Neuronal stem cell (in vitro differentiated cells): ENCODE measurements at regions not wholly inside any gene's neighbourhood (a gene's known extent, or its start where the extent isn't known, plus 50 kb on each side); places are given as distances from the start of the nearest gene placed in this dataset.

ENCODE experiments used
- DNase-seq: peaks from one replicate; pipeline ENCODE4 v3.0.0-alpha.2; 2013; ENCODE audit warnings: low spot score
- H2AFZ ChIP-seq: one replicate; pipeline ENCODE4 v1.6.1; 2013; ENCODE audit warnings: mild to moderate bottlenecking, low read length, inconsistent platforms
- H2AK5ac ChIP-seq: 2 replicates; pipeline ENCODE4 v1.6.1; 2013; ENCODE audit warnings: low read depth, mild to moderate bottlenecking, inconsistent platforms, low read length, moderate library complexity, mixed read lengths
- H2BK120ac ChIP-seq: 2 replicates; pipeline ENCODE4 v1.6.1; 2013; ENCODE audit warnings: low read depth, mild to moderate bottlenecking, inconsistent platforms, low read length, moderate library complexity, mixed read lengths
- H2BK12ac ChIP-seq: one replicate; pipeline ENCODE4 v1.6.1; 2013; ENCODE audit warnings: low read length, inconsistent platforms
- H2BK15ac ChIP-seq: 2 replicates; pipeline ENCODE4 v1.6.1; 2013; ENCODE audit warnings: mild to moderate bottlenecking, low read length, inconsistent platforms, mixed read lengths
- H2BK5ac ChIP-seq: one replicate; pipeline ENCODE4 v1.6.1; 2013; ENCODE audit warnings: inconsistent platforms, mild to moderate bottlenecking, low read length, moderate library complexity
- H3K14ac ChIP-seq: one replicate; pipeline ENCODE4 v1.6.1; 2013; ENCODE audit warnings: low read length, inconsistent platforms
- H3K18ac ChIP-seq: 2 replicates; pipeline ENCODE4 v1.6.1; 2013; ENCODE audit warnings: low read length, inconsistent platforms
- H3K23ac ChIP-seq: 2 replicates; pipeline ENCODE4 v1.6.1; 2013; ENCODE audit warnings: low read depth, mild to moderate bottlenecking, mixed read lengths, low read length, inconsistent platforms; ENCODE audit not compliant: poor library complexity
- H3K27ac ChIP-seq: replicated peaks from 3 replicates; pipeline ENCODE4 v1.5.1; 2013; ENCODE audit warnings: low read length, inconsistent platforms
- H3K27me3 ChIP-seq, 3 experiments: 2 replicates each; pipeline ENCODE4 v1.6.1; 2013; ENCODE audit warnings: low read length in 3 of 3, mild to moderate bottlenecking in 2 of 3, inconsistent platforms in 1 of 3, low read depth in 1 of 3, mixed read lengths in 1 of 3, moderate library complexity in 1 of 3; ENCODE audit not compliant: control insufficient read depth in 3 of 3, insufficient read depth in 3 of 3
- H3K36me3 ChIP-seq, 2 donors: replicated peaks in 1 of 2; 2 replicates each; pipeline ENCODE4 v1.6.1; 2013; ENCODE audit warnings: low read length in 2 of 2; ENCODE audit not compliant: control insufficient read depth in 2 of 2, insufficient read depth in 2 of 2
- H3K4ac ChIP-seq: 2 replicates; pipeline ENCODE4 v1.6.1; 2013; ENCODE audit warnings: inconsistent platforms, mild to moderate bottlenecking, low read length, moderate library complexity
- H3K4me1 ChIP-seq, 2 donors: 1 replicate in 1 of 2; 2 replicates in 1 of 2; pipeline ENCODE4 v1.6.1; 2013; ENCODE audit warnings: low read length in 2 of 2, low read depth in 1 of 2; ENCODE audit not compliant: control insufficient read depth in 2 of 2, insufficient read depth in 1 of 2
- H3K4me2 ChIP-seq: one replicate; pipeline ENCODE4 v1.6.1; 2013; ENCODE audit warnings: mild to moderate bottlenecking, low read length, inconsistent platforms; ENCODE audit not compliant: insufficient read depth, poor library complexity, severe bottlenecking
- H3K4me3 ChIP-seq, 2 donors: 2 replicates each; pipeline ENCODE4 v1.5.1; 2013; ENCODE audit warnings: low read length in 2 of 2, mild to moderate bottlenecking in 2 of 2, inconsistent platforms in 1 of 2, moderate library complexity in 1 of 2
- H3K79me1 ChIP-seq: one replicate; pipeline ENCODE4 v1.6.1; 2013; ENCODE audit warnings: low read depth, mild to moderate bottlenecking, inconsistent platforms, low read length, moderate library complexity
- H3K9ac ChIP-seq: one replicate; pipeline ENCODE4 v1.6.1; 2013; ENCODE audit warnings: mild to moderate bottlenecking, low read depth, low read length, inconsistent platforms; ENCODE audit not compliant: poor library complexity
- H3K9me3 ChIP-seq, 2 donors: replicated peaks in 1 of 2; 2 replicates each; pipeline versions ENCODE3 to v1.6.1; 2013; ENCODE audit warnings: low read length in 2 of 2, mild to moderate bottlenecking in 2 of 2, inconsistent platforms in 1 of 2, low read depth in 1 of 2, mixed read lengths in 1 of 2, moderate library complexity in 1 of 2; ENCODE audit not compliant: control insufficient read depth in 2 of 2, insufficient read depth in 1 of 2
- H4K8ac ChIP-seq: one replicate; pipeline ENCODE4 v1.6.1; 2013; ENCODE audit warnings: low read depth, mild to moderate bottlenecking, inconsistent platforms, low read length, moderate library complexity
- H4K91ac ChIP-seq: one replicate; pipeline ENCODE4 v1.6.1; 2013; ENCODE audit warnings: low read length, low read depth, mild to moderate bottlenecking, inconsistent platforms; ENCODE audit not compliant: poor library complexity
- WGBS, 2 donors: extraction: QIAGEN DNeasy Blood & Tissue Kit; methylation state at CpG; one replicate each; pipeline ENCODE4 v1.1.7; 2013; ENCODE audit warnings: missing lambda C conversion rate in 2 of 2, mixed read lengths in 1 of 2; ENCODE audit not compliant: insufficient read length in 2 of 2, insufficient replicate concordance in 1 of 2; ENCODE audit errors: extremely low coverage in 2 of 2; 5-methylcytosine and 5-hydroxymethylcytosine counted together

- H2BK5ac ChIP-seq = no peak overlapping the region
- H3K36me3 ChIP-seq = no peaks in the 10 kb centered on the region
- no peak overlapping the region for H3K23ac ChIP-seq
- H3K4me3 ChIP-seq = no peak overlapping the region
- H2BK15ac ChIP-seq = no peak overlapping the region
- no peak overlapping the region for H4K8ac ChIP-seq
- no peak overlapping the region for H4K91ac ChIP-seq
- no peaks in the 10 kb centered on the region for H3K4me1 ChIP-seq
- no peak overlapping the region for H3K4ac ChIP-seq
- H3K4me2 ChIP-seq = no peak overlapping the region
- H2AK5ac ChIP-seq = no peak overlapping the region
- no peak overlapping the region for H2BK120ac ChIP-seq
- peaks cover 0 to 15% of the 10 kb centered on the region in 2 donors for H3K9me3 ChIP-seq
- no peak overlapping the region for H3K14ac ChIP-seq
- no peak overlapping the region for H3K27ac ChIP-seq
- no CpG with 5 or more reads among the region's 1 CpG for WGBS, 2 donors
- H3K79me1 ChIP-seq = no peaks in the 10 kb centered on the region
- H2BK12ac ChIP-seq = no peak overlapping the region
- H3K9ac ChIP-seq = no peak overlapping the region
- H2AFZ ChIP-seq = no peak overlapping the region
- no peak for DNase-seq
- no peak overlapping the region for H3K18ac ChIP-seq
- no peaks in the 10 kb centered on the region for H3K27me3 ChIP-seq
Observed at GRCh38 chr3:148367756-148368155, 329.9 kb upstream of the AGTR1 start.

GRCh38 chr3:148369381-148369780 is 328.3 kb upstream of the AGTR1 start:
- Histone ChIP-seq H3K14ac (no peak overlapping the region), H3K27me3 (no peaks in the 10 kb centered on the region), H3K36me3 (no peaks in the 10 kb centered on the region), H2BK120ac (no peak overlapping the region), H2AFZ (no peak overlapping the region), H3K9me3 (peaks cover 0 to 6% of the 10 kb centered on the region in 2 donors), H2BK5ac (no peak overlapping the region), H3K79me1 (no peaks in the 10 kb centered on the region), H3K9ac (no peak overlapping the region), H2BK12ac (no peak overlapping the region), H3K4ac (no peak overlapping the region), H3K18ac (no peak overlapping the region), H3K4me2 (no peak overlapping the region), H3K4me3 (no peak overlapping the region), H2AK5ac (no peak overlapping the region), H2BK15ac (no peak overlapping the region), H4K8ac (no peak overlapping the region), H3K27ac (no peak overlapping the region), H3K4me1 (no peaks in the 10 kb centered on the region), H4K91ac (no peak overlapping the region), H3K23ac (no peak overlapping the region)
- WGBS, 2 donors = no CpG with 5 or more reads among the region's 2 CpGs
- DNase-seq = no peak

- H2BK12ac ChIP-seq = no peak overlapping the region
- H3K27me3 ChIP-seq = no peaks in the 10 kb centered on the region
- H2BK5ac ChIP-seq = no peak overlapping the region
- no peak overlapping the region for H3K23ac ChIP-seq
- H3K27ac ChIP-seq = no peak overlapping the region
- H2BK120ac ChIP-seq = no peak overlapping the region
- H2BK15ac ChIP-seq = no peak overlapping the region
- no peak overlapping the region for H4K91ac ChIP-seq
- H3K36me3 ChIP-seq = no peaks in the 10 kb centered on the region
- H2AK5ac ChIP-seq = no peak overlapping the region
- no peaks in the 10 kb centered on the region for H3K4me1 ChIP-seq
- no peak overlapping the region for H4K8ac ChIP-seq
- no peak for DNase-seq
- H3K9ac ChIP-seq = no peak overlapping the region
- H3K9me3 ChIP-seq = no peaks in the 10 kb centered on the region
- no peak overlapping the region for H3K18ac ChIP-seq
- no peak overlapping the region for H3K4me2 ChIP-seq
- H3K79me1 ChIP-seq = no peaks in the 10 kb centered on the region
- peak overlapping the region; percentile 50 for H2AFZ ChIP-seq
- no peak overlapping the region for H3K4me3 ChIP-seq
- H3K14ac ChIP-seq = no peak overlapping the region
- no CpG with 5 or more reads among the region's 2 CpGs for WGBS, 2 donors
- H3K4ac ChIP-seq = no peak overlapping the region
Observed at GRCh38 chr3:148372206-148372875, 325.4 kb upstream of the AGTR1 start.

GRCh38 chr3:148373961-148374360 is 323.7 kb upstream of the AGTR1 start:
- no peak overlapping the region for H2BK5ac ChIP-seq
- no peak overlapping the region for H2BK15ac ChIP-seq
- no peak overlapping the region for H3K14ac ChIP-seq
- H3K27ac ChIP-seq = no peak overlapping the region
- H3K36me3 ChIP-seq = no peaks in the 10 kb centered on the region
- H2AK5ac ChIP-seq = no peak overlapping the region
- H3K79me1 ChIP-seq = no peaks in the 10 kb centered on the region
- H2BK120ac ChIP-seq = no peak overlapping the region
- H3K4me1 ChIP-seq = no peaks in the 10 kb centered on the region
- no peak overlapping the region for H4K91ac ChIP-seq
- H3K4me3 ChIP-seq = no peak overlapping the region
- no peak overlapping the region for H2AFZ ChIP-seq
- H3K23ac ChIP-seq = no peak overlapping the region
- H2BK12ac ChIP-seq = no peak overlapping the region
- H3K9ac ChIP-seq = no peak overlapping the region
- H3K9me3 ChIP-seq = no peaks in the 10 kb centered on the region
- no peak overlapping the region for H3K4me2 ChIP-seq
- no peaks in the 10 kb centered on the region for H3K27me3 ChIP-seq
- no peak for DNase-seq
- no peak overlapping the region for H4K8ac ChIP-seq
- H3K18ac ChIP-seq = no peak overlapping the region
- H3K4ac ChIP-seq = no peak overlapping the region
